ENCODE measurements at regions not wholly inside any gene's neighbourhood (a gene's known extent, or its start where the extent isn't known, plus 50 kb on each side); places are given as distances from the start of the nearest gene placed in this dataset.

DNA sequence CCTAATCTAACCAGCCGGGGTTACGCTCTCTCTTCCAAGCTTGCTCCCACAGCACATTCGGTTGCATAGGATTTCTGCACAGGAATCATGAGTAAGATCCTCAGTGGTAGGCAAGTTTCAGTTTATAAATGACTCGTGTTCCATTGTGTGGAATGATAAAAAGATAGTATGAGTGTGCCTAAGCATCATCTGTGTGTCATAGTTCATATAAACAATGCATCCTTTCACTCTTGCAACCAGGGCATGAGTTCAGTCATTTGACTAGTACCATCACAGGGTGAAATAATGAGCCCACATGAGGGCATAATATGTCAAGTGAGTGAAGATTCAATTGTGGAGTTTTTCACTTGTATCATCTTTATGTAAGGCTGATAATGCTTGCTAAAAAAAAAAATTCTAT lies 417.1 kb upstream of the CDH2 start:
- no peak for DNase-seq (ENCODE audit: low spot score)

DNA sequence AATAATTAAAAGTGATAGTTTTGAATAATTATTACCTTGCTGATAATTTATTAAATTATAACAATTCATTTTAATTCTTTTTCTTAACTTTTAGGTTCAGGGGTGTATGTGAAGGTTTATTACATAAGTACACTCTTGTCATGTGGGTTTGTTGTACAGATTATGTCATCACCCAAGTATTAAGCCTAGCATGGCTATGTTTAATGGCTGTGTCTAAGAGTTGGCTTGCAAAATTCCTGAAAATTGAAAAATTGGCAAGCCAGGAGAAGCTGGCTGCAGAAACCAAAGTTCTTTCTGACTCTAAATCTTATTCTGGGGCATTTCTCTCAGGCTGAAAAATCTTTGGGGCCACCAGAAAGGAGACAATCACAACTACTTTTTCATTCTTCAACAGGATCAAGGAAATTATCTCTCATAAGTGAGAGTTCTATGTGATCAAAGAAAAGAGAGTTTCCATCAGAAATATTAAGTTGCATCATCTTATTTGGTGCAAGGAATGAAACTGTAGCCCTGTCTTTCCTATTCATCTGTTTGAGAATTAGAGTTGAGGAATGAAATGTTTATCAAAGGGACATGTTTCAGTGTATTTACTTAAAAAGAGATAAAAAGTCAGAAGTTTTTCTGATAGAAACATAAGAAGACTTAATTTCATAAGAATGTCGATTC lies 412.1 kb upstream of the CDH2 start:
- no peak for DNase-seq (ENCODE audit: low spot score)

DNA sequence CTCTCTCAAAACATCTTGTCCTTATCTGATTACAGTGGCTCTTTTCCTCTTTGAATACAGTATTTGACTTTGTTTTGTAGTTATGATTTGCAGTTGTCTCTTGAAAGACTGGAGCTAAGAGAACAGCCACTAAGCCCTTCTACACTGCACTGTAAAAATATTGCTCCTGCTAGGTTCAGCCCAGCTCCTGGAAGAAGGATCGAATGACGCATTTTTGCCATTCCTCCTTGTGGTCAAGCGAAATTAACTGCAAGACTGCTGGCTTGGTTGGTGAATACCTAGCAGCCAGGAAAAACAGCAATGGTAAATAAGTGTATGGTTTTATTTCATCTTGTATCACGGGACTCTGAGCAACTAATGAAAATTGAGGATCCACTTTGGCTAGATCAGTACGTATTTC lies 407.8 kb upstream of the CDH2 start:
- DNase-seq (ENCODE audit: low spot score), result no peak

DNA sequence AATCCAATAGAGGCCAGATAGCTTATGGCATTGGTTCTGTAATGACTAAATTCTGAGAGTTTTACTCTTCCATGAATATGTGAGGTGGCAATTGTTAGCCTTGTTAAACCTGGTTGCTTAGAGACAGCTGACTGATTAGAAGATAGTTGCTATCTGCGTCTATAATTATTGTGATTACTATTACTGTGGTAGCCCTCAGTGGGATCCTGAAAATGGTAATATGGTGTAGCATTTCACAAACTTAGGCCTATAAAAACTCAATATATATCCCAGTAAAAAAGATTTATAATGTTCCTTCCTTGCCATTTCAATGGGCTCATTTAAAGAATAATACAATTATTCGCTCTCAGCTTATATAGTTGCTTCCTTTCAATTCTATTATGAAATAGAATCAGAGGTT lies 405.8 kb upstream of the CDH2 start:
- no peak for DNase-seq (ENCODE audit: low spot score)

DNA sequence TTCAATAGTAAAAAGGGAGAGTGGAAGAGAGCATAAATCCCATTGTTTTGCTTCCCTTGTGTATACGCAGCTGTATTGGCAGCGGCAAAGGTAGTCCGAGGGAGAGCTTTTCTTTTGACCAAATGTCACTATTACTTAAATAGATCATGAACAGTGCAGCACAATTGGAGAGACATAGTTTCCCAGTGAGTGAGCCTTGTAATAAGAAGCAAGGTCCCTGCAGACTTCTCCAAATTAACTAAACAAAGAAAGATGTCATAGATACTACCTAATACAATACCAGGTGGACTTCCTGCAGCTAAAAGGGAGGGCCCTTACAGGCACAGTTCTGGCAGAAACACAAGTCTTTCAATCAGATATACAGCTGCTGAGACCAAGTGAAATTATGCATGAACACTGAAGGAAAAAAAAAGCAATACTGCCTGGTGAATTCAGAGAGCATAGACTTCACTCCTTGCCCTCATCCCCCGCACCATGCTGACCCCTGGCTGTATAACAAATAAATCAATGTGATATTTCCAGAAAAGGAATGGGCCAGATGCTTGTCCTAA lies 404.7 kb upstream of the CDH2 start:
- no peak for DNase-seq (ENCODE audit: low spot score)

DNA sequence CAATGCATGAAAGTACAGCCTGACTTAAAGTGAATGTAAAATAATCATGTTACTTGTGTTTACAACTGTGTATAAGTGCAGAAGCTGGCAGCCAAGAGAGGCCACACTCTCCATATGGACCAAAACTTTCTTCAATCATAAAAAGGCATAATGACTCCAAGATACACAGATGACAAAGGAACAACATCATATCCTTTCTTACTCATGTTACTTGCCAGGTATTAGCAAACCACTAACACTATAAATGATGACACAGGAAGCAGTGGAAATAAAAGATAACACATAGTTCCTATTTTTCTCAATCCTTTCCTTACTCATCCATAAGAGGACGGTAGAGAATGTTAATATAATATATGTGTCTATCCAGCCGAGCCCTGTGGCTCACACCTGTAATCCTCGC lies 400.0 kb upstream of the CDH2 start:
- DNase-seq (ENCODE audit: low spot score), result no peak

DNA sequence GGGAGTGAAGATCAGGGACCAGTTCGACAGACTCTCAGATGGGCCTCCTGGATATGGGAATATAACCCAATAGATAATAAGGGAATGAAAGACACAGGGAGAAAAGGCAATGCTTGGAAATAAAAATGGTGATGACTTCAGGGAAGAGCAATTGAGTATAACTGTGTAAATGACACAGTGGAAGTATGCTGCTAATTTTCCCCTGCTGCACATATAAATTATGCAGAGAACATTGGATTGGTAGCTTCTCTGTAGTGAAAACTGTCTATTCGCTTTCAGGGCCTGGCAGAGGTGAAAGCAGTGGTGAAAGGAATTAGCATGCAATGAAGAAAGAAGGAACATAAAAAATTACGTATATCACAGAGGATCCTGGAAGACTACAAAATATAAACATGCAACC lies 398.2 kb upstream of the CDH2 start:
- DNase-seq (ENCODE audit: low spot score), result no peak

DNA sequence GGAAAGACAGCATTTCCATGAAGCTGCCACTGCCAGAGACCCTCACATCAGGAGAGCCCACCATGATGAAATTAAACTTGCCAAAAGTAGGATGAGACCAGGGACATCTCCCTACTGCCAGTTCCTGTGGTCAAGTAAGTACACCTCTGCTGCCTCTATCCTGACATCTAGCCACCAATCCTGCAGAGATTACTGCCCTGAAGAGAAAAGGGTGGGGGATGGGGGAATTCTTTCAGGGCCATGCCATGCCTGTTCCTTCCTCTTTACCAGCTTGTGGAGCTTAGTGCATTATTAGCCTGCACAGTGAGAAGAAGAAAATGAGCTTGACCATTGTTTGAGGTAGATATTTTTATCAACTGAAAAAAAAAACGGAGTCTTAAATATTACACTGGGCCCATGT lies 397.2 kb upstream of the CDH2 start:
- DNase-seq (ENCODE audit: low spot score), result no peak

DNA sequence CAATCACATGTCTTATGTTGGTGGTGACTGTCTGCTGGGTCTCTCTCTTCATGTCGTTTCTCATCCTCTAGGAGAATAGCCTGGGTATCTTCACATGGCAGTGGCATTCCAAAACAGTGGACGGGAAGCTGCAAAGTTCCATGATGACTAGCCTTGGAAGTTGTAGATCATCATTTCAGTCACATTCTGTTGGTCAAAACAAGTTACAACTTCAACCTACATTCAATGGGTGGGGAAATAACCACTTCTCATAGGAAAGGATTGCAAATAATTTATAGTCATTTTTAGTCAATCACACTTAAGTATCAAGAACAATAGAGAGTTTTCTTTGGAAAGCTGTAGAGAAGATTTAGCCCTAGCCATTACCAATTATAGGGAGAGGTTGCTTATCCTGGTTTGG lies 395.0 kb upstream of the CDH2 start:
- no peak for DNase-seq (ENCODE audit: low spot score)

DNA sequence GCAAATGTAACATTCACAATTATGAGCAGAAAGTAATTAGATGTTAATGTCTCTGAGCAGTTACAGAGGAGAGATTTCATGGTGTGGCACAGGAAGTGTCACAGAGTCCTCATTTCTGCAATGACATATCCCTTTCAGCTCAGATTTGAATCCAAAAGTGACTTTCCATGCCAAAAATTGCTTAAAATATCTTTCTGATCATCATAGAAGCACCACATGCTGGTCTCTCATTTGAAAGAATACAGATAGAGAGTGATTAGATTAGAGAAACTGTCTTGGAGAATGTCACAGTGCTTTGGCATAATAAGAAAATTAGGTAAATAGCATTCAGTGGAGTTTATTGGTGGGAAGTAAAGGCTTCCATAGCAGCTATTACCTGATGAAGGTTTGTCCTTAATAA lies 383.4 kb upstream of the CDH2 start:
- no peak for DNase-seq (ENCODE audit: low spot score)

DNA sequence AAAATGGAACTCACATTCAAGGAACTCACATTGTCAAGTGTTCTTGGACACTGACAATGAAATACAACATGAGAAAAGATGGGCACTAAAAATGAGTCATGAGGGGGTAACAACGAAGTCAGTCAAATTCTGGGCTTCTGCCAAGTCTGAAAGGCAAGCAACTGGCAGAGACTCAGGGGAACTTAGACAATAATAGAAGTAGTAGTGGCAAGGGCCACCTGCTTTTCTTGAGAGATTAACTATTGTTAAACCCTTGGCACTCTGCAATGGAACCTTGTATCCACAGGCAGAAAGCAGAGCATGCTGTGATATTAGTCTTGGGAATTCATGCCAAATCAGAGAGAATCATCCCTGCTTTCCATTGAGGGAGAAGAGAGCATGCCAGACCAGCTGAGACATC lies 382.6 kb upstream of the CDH2 start:
- DNase-seq (ENCODE audit: low spot score), result no peak

DNA sequence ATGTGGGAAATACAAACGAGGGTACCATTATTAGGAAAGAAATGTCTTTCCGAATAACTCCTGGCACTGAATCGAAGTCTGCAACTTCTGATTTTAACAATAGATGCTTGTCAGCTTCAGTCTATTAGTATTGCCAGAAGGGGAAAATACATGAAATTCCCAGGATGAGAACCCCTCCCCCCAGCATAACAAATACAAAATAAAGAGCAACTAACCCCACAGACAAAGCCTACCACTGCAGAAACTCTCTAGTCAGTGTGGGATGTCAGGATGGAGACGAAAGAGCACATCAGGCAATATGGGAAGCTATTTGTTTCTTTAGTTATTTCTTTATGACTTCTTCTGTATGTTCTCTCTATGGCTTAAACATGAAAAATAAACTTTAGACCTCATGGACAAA lies 365.0 kb upstream of the CDH2 start:
- DNase-seq (ENCODE audit: low spot score), result no peak

DNA sequence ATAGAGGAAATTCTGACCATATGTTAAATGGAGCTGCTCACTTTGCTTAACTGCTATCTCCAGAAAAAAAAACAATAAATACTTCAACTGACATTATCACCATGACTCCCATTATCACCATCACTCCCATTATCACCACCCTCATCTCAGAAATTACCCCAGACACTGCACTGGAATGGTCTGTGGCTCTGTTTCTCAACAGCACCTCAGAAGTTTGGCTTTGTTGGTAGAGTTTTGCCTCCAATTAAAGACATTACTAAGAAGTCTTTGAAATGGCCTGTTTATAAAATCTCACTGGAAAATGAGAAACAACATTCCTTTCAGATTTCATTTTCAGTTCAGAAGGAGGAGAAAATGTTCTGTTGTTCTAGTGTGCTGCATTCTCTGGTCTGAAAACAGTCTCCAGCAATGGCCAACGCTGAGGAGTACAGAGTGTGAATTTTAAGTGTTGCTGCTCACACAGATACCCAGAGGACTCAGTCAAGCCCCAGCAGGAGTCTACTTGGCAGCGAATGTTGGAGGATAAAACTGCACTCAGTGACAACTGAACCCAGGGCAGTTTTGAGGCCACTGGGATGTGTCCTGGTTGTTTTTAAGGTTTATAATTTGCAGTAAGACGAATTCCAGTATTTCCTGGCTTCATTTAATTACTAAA lies 364.5 kb upstream of the CDH2 start:
- DNase-seq (ENCODE audit: low spot score), result no peak

DNA sequence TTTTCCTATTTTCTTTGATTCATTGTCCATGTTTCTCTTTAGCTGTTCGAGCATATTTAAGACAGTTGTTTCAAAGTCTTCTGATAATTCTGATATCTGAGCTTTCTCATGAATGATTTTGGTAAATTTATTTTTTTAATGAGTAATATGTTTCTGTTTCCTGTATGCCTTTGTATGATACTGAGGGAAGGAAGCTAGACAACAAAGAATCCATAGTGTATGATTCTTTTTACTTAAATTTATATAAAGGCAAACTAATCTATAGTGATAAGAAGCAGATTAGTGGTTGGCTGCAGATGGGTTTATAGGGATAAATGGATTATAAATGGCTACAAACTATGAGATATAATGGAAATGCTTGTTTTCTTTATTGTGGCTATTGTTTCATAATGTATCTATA lies 352.7 kb upstream of the CDH2 start:
- DNase-seq (ENCODE audit: low spot score), result no peak

DNA sequence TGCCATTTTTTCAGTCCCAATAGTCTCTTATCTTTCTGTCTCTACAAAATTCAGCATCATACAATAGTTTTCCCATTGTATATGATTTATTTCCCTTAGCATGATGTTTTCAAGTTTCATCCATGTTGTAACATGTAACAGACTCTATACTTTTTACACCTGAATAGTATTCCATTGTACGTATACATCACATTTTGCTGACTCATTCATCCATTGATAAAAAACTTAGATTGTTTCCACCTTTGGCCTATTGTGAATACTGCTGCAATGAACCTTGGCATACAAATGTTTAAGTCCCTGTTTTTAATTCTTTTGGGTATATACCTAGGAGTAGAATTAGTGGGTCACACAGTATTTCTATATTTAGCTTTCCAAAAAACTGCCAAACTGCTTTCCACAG lies 349.3 kb upstream of the CDH2 start:
- DNase-seq (ENCODE audit: low spot score), result no peak

DNA sequence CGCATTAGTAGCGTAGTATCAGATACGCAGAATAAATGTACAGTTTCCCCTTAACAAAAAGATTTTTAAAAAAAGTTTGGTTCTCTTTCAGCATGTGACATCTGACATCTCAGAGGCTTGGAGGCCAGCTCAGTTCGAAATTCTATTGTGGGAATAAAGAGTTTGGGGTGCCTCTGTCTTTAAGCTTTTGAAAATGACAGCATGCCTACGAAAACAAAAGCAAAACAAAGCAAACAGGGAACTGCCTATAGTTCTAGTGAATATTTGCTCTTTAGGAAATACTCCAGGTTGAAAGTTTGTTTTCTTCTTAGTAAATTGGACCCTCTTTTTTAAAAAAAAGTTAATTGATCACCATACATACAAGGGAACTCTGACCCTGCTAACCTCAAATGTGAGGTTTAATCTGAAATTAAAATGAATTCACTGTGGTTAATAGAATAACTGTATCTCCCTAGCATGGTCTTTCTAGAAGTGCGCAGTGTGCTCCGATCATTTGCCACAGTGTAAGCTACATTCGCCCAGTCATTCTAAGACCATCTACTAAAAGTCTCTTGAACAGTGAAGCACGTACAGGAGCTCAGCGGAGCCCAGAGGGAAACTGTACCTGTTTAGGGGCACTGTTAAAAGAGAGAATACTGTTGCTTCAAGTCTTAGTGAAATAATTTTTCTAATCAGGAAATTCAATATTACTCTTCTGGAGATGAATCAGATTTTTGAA lies 347.0 kb upstream of the CDH2 start:
- DNase-seq (ENCODE audit: low spot score), result no peak

DNA sequence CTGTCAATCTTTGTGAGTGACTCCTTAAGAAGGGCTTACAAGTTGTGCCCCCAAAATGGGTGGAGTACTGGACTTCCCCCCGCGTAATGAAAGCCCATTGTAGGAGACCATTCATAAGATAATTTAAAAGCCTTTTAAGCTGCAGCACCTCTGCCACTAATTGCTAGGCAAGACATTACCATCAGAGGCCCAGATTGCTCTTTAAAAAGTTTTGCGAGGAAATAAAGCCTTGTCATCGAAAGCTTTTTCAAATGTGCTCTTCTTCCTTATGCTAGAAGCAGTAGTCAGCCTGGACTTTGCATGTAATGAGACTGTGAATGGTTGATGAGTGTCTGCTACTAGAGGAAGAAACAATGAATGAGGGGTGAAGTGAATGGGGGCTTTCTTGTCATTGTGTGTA lies 345.3 kb upstream of the CDH2 start:
- no peak for DNase-seq (ENCODE audit: low spot score)

DNA sequence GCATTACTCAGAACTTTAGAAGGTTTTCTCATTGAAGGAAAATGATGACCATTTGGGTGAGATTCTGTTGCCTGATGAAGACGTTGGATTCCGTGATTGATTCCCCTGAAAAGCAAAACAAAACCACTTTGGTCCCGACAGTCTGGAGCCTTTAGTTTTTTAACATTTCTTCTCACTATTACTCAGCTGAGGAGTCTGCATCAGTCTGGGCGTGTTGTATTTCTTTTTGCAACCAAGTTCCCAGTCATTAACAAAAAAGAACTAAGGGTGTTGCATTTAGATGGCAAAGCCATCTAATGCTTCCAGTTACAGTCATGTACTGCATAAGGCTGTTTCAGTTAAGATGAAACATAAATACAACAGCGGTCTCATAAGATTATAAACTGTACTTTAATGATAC lies 343.1 kb upstream of the CDH2 start:
- DNase-seq (ENCODE audit: low spot score), result no peak

DNA sequence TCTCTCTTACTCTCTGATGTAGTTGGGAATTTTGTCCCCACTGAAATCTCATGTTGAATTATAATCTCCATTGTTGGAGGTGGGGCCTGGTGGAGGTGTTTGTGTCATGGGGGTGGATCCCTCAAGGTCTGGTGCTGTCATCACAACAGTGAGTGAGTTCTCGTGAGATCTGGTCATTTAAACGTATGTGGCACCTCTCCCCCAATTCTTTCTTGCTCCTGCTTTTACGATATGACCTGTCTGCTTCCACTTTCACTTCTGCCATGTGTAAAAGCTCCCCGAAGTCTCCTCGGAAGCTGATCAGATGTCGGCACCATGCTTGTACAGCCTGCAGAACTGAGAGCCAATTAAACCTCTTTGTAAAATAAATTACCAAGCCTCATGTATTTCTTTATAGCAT lies 337.8 kb upstream of the CDH2 start:
- no peak for DNase-seq (ENCODE audit: low spot score)

DNA sequence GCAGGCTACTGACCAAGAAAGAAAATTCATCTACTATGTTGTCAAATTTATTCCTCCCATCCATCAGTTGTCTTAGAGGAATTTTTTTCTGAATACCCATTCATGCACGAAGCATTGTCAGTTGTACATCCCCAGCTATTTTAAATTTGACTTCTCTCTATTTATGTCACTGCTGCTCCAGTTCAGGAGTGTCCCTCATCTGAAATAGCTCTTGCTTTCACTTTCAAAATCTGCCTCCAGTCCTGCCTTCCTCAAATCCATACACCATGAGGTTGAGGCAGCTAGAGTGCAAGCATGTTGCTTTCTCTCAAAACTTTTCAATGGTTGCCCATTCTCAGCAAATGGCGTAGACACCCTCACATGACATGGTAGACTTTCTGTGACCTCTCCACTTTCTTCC lies 335.4 kb upstream of the CDH2 start:
- peak; percentile 1 for DNase-seq (ENCODE audit: low spot score)

DNA sequence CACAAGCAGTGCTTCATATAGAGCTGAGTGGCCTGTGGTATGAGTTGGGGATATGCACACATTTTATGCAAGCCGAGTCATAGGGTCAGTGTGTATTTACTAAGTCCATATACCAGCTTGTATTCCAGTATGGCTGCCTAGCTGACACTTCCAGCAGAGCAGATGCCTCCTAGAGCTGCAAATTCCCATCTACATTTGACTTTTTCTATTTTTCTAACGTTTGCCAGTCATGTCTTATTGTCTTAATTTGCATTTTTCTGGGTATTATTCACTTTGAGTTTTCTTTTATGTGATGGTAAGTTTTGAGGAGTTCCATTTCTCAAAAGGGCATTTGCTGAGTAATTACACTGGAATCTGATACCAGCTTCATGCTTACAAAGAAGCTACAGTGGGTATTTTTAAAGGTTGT lies 334.5 kb upstream of the CDH2 start:
- DNase-seq (ENCODE audit: low spot score), result no peak

DNA sequence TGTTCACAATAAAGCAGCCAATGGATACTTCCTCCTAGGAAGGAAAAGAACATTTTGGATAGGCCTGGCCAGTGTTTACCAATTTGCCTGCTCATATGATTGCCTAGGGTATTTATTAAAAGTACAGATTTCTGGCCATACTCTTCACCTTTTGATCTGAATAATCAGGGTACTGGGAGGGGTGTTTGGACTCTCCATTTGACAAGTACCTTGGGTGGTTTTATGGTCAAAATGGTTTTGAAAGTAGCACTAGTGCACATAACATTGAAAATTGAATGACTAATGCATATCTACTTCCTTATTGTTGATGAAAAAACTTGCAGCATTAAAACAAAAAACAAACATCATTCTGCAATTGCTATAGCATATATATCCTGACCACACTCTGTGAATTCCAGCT lies 333.3 kb upstream of the CDH2 start:
- no peak for DNase-seq (ENCODE audit: low spot score)

DNA sequence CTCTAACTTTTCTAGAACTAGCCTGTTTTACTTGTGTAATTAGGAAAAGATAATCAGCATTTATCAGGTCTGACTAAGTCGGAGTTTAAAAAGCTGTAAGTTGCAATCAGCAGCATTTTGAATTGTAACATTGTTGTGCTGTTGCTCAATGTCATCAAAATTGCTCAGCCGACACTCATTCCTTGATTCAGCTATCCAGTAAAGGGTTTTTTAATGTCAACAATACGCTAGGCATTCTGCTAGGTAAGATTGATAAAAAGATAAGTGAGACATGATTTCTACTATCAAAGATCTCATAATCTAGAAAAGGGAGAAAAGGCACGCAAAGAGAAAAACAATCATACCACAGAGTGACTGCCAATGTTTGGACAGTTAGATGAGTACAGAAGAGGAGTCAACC lies 327.1 kb upstream of the CDH2 start:
- no peak for DNase-seq (ENCODE audit: low spot score)
